ENCODE measurements at regions not wholly inside any gene's neighbourhood (a gene's known extent, or its start where the extent isn't known, plus 50 kb on each side); places are given as distances from the start of the nearest gene placed in this dataset.

- TF ChIP-seq EZH2 (IDR thresholded peaks at IDR 0.05; ENCODE audit: low read length, missing control alignments) (no peak), CTCF (conservative IDR thresholded peaks at IDR 0.05 in 1 of 2, IDR thresholded peaks at IDR 0.05 in 1 of 2; ENCODE audit: low read depth in 1 of 2, low read length in 2 of 2) (no peak)
Measured at GRCh38 chr13:104961246-104961645, 1574.2 kb downstream of the EFNB2 start.
